ENCODE measurements at regions not wholly inside any gene's neighbourhood (a gene's known extent, or its start where the extent isn't known, plus 50 kb on each side); places are given as distances from the start of the nearest gene placed in this dataset.

DNA sequence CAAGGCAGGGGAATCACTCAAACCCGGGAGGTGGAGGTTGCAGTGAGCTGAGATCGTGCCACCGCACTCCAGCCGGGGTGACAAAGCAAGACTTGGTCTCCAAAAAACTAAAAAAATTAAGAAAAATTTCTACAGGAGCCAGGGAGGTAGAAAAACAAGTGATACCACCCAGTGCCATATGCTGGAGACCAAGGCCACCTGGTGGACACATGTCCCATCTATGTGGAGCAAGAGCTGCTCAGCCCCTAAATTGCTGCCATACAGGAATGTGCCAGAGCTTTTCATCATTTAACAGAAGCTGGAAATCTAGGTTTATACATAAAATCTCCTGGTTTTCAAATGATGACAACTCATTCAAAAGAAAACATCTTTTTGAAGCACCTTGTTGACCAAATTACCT, 61.4 kb upstream of the ELK3 start:
- no peak overlapping the region for H3K4me3 ChIP-seq (replicated peaks; ENCODE audit: low read depth, low read length)
- TF ChIP-seq, protein P1, sequence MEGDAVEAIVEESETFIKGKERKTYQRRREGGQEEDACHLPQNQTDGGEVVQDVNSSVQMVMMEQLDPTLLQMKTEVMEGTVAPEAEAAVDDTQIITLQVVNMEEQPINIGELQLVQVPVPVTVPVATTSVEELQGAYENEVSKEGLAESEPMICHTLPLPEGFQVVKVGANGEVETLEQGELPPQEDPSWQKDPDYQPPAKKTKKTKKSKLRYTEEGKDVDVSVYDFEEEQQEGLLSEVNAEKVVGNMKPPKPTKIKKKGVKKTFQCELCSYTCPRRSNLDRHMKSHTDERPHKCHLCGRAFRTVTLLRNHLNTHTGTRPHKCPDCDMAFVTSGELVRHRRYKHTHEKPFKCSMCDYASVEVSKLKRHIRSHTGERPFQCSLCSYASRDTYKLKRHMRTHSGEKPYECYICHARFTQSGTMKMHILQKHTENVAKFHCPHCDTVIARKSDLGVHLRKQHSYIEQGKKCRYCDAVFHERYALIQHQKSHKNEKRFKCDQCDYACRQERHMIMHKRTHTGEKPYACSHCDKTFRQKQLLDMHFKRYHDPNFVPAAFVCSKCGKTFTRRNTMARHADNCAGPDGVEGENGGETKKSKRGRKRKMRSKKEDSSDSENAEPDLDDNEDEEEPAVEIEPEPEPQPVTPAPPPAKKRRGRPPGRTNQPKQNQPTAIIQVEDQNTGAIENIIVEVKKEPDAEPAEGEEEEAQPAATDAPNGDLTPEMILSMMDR (IDR thresholded peaks at IDR 0.05; ENCODE audit: low read depth, low read length, missing control alignments) = peak; percentile 18
- peak; percentile 12 for DNase-seq (ENCODE audit: extremely low read depth, low read depth)

DNA sequence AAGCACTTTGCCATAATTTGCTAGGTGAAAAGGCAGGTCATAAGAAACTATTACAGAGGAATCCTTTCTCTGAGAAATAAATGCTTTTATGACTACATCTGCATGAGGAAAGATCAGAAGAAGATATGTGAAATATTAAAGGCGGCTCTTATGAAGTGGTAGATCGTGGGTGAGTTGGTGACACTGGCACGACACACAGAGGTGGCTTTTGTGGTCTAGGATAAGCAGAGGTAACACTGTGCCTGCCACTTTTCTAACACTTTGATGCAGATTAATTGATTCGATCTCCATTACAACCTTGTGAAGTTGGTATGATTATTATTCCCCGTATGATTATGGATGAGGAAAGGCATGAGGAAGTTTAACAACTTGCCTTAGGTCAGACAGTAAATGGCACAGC, 60.0 kb upstream of the ELK3 start:
- no peak for DNase-seq (ENCODE audit: extremely low read depth, low read depth)
- TF ChIP-seq, protein P1 (IDR thresholded peaks at IDR 0.05; ENCODE audit: low read depth, low read length, missing control alignments) = no peak
- H3K4me3 ChIP-seq (replicated peaks; ENCODE audit: low read depth, low read length) = no peak overlapping the region

DNA sequence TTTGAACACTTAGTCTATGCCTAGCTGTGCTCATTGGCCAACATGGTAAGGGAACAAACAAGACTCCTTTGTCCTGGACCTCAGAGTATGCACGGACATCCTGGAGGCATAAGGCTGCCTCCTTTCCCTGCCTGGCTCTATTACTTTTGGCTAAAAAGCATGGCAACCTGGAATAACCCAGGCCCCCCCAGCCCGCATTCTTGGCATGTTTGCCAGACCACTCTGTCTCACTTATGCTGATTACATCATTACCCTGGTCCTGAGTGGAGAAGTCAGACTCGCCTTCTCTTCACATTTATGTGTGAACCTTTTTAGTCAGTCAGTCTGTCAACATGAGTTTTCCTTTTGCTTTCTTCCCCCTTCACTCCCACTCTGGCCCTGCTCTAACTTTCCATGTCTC, 58.0 kb upstream of the ELK3 start:
- H3K4me3 ChIP-seq (replicated peaks; ENCODE audit: low read depth, low read length) = no peak overlapping the region
- no peak for DNase-seq (ENCODE audit: extremely low read depth, low read depth)
- TF ChIP-seq, protein P1 (IDR thresholded peaks at IDR 0.05; ENCODE audit: low read depth, low read length, missing control alignments) = no peak

DNA sequence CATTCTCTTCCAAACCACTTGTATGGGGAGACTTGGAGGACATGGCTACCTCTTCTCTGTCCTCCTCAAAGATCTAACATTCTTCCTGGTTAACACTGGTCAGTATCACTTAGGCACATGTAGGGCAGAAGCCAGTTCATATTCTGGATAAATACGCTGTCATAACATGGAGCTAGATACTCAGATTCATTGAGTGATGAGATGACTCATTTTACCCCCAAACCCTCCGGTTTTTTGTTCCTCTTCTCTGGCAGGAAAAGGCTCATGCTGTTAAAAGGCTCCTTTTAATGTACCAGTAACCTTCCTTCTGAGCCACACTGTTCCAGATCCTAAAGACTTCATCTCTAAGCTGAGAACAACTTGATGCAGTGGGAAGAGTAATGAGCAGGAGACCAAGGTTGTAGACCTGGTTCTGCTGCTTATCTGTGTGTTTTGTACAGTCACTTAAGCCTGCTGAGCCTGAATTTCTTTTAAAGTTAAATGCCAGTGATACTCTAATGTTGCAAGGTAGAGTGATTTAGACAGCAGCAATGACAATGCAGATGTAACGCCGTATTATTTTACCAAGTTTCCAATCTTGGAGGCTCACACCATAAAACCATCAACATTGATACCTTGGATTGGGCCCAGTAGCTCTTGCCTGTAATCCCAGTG, 57.3 kb upstream of the ELK3 start:
- no peak for DNase-seq (ENCODE audit: extremely low read depth, low read depth)
- TF ChIP-seq, protein P1 (IDR thresholded peaks at IDR 0.05; ENCODE audit: low read depth, low read length, missing control alignments) = no peak
- no peak overlapping the region for H3K4me3 ChIP-seq (replicated peaks; ENCODE audit: low read depth, low read length)

DNA sequence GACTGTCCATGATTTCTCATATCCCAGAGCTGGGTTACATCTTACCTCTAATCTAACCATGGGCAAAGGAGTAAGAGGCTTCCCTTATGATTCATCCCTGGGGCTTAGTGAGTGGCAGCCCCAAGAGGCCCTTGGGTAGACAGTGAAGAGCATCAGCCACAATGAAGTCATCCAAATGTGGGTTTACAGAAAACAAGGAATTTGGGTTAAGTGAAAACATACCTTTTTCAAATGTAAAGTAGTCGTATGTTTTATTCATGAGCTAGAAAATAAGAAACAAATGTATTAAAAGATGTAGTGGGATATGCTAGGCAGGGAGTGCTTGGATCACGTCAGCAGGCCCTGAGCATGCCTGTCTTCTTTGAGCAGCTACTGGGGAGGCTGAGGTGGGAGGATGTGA, 54.0 kb upstream of the ELK3 start:
- no peak overlapping the region for H3K4me3 ChIP-seq (replicated peaks; ENCODE audit: low read depth, low read length)
- TF ChIP-seq, protein P1 (IDR thresholded peaks at IDR 0.05; ENCODE audit: low read depth, low read length, missing control alignments) = no peak
- DNase-seq (ENCODE audit: extremely low read depth, low read depth) = peak; percentile 60

DNA sequence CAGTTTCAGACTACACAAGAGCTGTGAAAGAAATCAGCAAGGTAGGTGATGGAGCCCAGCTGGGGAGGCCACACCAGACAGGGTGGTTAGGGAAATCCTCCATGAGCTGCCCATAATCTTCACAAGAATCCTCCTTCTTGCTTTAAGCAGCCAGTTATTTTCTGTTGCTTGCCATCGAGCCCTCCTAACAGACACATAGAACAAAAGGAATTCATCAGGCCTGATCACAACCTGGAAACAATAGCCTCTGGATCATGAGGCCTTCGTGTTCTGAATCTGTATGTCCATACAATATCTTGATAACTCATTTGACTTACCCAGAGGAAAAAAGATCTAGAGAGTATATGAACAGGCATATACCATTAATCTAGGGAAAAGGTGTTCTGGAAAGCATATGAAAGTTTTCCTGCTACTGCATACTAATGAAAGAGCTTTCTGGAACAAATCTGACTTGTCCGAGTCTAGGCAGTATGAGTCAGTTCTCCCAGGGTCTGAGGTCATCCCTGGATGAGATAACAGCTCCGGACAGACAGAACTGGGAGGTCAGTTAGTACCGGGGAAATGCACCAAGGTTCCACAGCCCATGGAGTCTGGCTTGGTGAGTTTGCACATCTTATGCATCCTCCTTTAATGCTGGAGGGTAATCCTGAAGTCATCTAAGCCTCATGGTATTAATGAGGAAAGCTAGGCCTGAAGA, 52.8 kb upstream of the ELK3 start:
- TF ChIP-seq, protein P1 (IDR thresholded peaks at IDR 0.05; ENCODE audit: low read depth, low read length, missing control alignments) = no peak
- H3K4me3 ChIP-seq (replicated peaks; ENCODE audit: low read depth, low read length) = no peak overlapping the region
- DNase-seq (ENCODE audit: extremely low read depth, low read depth) = no peak

All from HFF-Myc (cell line).